Upper lobe of left lung (tissue), 6 donors: ENCODE measurements at regions not wholly inside any gene's neighbourhood (a gene's known extent, or its start where the extent isn't known, plus 50 kb on each side); places are given as distances from the start of the nearest gene placed in this dataset.

Source experiments
- ATAC-seq, 2 donors: fragments of 200-7000 bp; cut with Tn5 transposase; one replicate each; pipeline ENCODE4 v1.9.1; 2022; ENCODE audit warnings: mild to moderate bottlenecking in 2 of 2, moderate library complexity in 2 of 2; ENCODE audit not compliant: low FRiP score in 2 of 2
- DNase-seq, 2 donors: peaks; one replicate each; pipeline ENCODE4 v3.0.0-alpha.2; 2019 to 2020
- H3K27ac ChIP-seq, 4 donors: fragments of 200-600 bp; sonication (generic); one replicate each; pipeline ENCODE4 v1.5.1; 2016 to 2019
- H3K27me3 ChIP-seq, 4 donors: fragments of 200-600 bp; sonication (generic); one replicate each; pipeline ENCODE4 v1.5.1; 2017 to 2019
- H3K36me3 ChIP-seq, 4 donors: fragments of 200-600 bp; sonication (generic); one replicate each; pipeline ENCODE4 v1.5.1; 2016 to 2019
- H3K4me1 ChIP-seq, 4 donors: fragments of 200-600 bp; sonication (generic); one replicate each; pipeline ENCODE4 v1.5.1; 2018 to 2019
- H3K4me3 ChIP-seq, 4 donors: fragments of 200-600 bp; sonication (generic); one replicate each; pipeline ENCODE4 v1.5.1; 2017 to 2019; ENCODE audit warnings: mild to moderate bottlenecking in 2 of 4, moderate library complexity in 1 of 4
- H3K9me3 ChIP-seq, 4 donors: fragments of 200-600 bp; sonication (generic); one replicate each; pipeline ENCODE4 v1.5.1; 2018 to 2019
- CTCF ChIP-seq, 6 experiments: fragments of 450-650 bp in 4 of 6; fragments of 200-600 bp in 2 of 6; sonication (generic) in 2 of 6; IDR thresholded peaks; one replicate each; pipeline ENCODE4 v1.5.1; 2016 to 2019; ENCODE audit warnings: antibody characterized with exemption in 6 of 6
- EP300 ChIP-seq, 4 donors: sonication (generic); formaldehyde crosslinking; IDR thresholded peaks; one replicate each; pipeline ENCODE4 v1.5.1; 2017; ENCODE audit warnings: antibody characterized with exemption in 4 of 4, control low read depth in 2 of 4
- POLR2A ChIP-seq, 4 donors: fragments of 450-650 bp; IDR thresholded peaks; one replicate each; pipeline ENCODE4 v1.5.1; 2016 to 2017; ENCODE audit warnings: antibody characterized with exemption in 4 of 4, mild to moderate bottlenecking in 2 of 4
- POLR2AphosphoS5 ChIP-seq, 2 donors: sonication (generic); formaldehyde crosslinking; IDR thresholded peaks; one replicate each; pipeline ENCODE4 v1.5.1; 2017; ENCODE audit warnings: antibody characterized with exemption in 2 of 2
- WGBS, 2 donors: methylation state at CpG; one replicate each; pipeline ENCODE4 v1.1.5; 2017 to 2018; 5-methylcytosine and 5-hydroxymethylcytosine counted together
- donor health status: DM: no; HTN: no; CAD: no; lungs with moderate emphysema.
- donor health status: DM: no; HTN: yes; CAD: no; lungs with severe emphysema.

- Histone ChIP-seq H3K27me3 (no peaks in the 10 kb centered on the region), H3K4me1 (no peaks in the 10 kb centered on the region), H3K27ac (no peak overlapping the region), H3K36me3 (no peaks in the 10 kb centered on the region), H3K4me3 (no peak overlapping the region), H3K9me3 (no peaks in the 10 kb centered on the region)
- no peak for DNase-seq
- ATAC-seq: no peak
- TF ChIP-seq EP300 (IDR thresholded peaks at IDR 0.05) (no peak), POLR2A (IDR thresholded peaks at IDR 0.05) (no peak), POLR2AphosphoS5 (IDR thresholded peaks at IDR 0.05) (no peak), CTCF (IDR thresholded peaks at IDR 0.05) (no peak)
These were observed 122.8 kb downstream of the KDM5D start for GRCh38 chrY:19621756-19622155.

- Histone ChIP-seq H3K36me3 (no peaks in the 10 kb centered on the region), H3K4me3 (no peak overlapping the region), H3K27ac (no peak overlapping the region), H3K9me3 (no peaks in the 10 kb centered on the region), H3K4me1 (no peaks in the 10 kb centered on the region), H3K27me3 (no peaks in the 10 kb centered on the region)
- 100% methylated on average over 3 of the region's 3 CpGs; no CpG with 5 or more reads in 1 of the 2 donors for WGBS, 2 donors
- no peak for ATAC-seq
- DNase-seq: no peak
- TF ChIP-seq POLR2AphosphoS5 (IDR thresholded peaks at IDR 0.05) (no peak), POLR2A (IDR thresholded peaks at IDR 0.05) (no peak), EP300 (IDR thresholded peaks at IDR 0.05) (no peak), CTCF (IDR thresholded peaks at IDR 0.05) (no peak)
These were observed 143.4 kb downstream of the KDM5D start for GRCh38 chrY:19601113-19601512.

- Histone ChIP-seq H3K4me1 (no peaks in the 10 kb centered on the region), H3K27ac (no peak overlapping the region), H3K36me3 (no peaks in the 10 kb centered on the region), H3K27me3 (no peaks in the 10 kb centered on the region), H3K9me3 (no peaks in the 10 kb centered on the region), H3K4me3 (no peak overlapping the region)
- 89% methylated on average over 3 of the region's 3 CpGs; no CpG with 5 or more reads in 1 of the 2 donors for WGBS, 2 donors
- ATAC-seq: no peak
- no peak for DNase-seq
- TF ChIP-seq POLR2AphosphoS5 (IDR thresholded peaks at IDR 0.05) (no peak), CTCF (IDR thresholded peaks at IDR 0.05) (no peak), POLR2A (IDR thresholded peaks at IDR 0.05) (no peak), EP300 (IDR thresholded peaks at IDR 0.05) (no peak)
These were observed 143.8 kb downstream of the KDM5D start for GRCh38 chrY:19600711-19601110.

GRCh38 chrY:19590235-19590634 is 154.3 kb downstream of the KDM5D start:
- Histone ChIP-seq H3K36me3 (no peaks in the 10 kb centered on the region), H3K27me3 (no peaks in the 10 kb centered on the region), H3K4me3 (no peak overlapping the region), H3K4me1 (no peaks in the 10 kb centered on the region), H3K27ac (no peak overlapping the region), H3K9me3 (no peaks in the 10 kb centered on the region)
- DNase-seq (no peak), ATAC-seq (no peak)
- TF ChIP-seq POLR2A (IDR thresholded peaks at IDR 0.05) (no peak), POLR2AphosphoS5 (IDR thresholded peaks at IDR 0.05) (no peak), CTCF (IDR thresholded peaks at IDR 0.05) (no peak)

GRCh38 chrY:19589664-19590063 is 154.9 kb downstream of the KDM5D start:
- Histone ChIP-seq H3K27ac (no peak overlapping the region), H3K36me3 (no peaks in the 10 kb centered on the region), H3K9me3 (no peaks in the 10 kb centered on the region), H3K4me3 (no peak overlapping the region), H3K4me1 (no peaks in the 10 kb centered on the region), H3K27me3 (no peaks in the 10 kb centered on the region)
- WGBS, 2 donors: 79% methylated on average over 1 of the region's 1 CpG; no CpG with 5 or more reads in 1 of the 2 donors
- TF ChIP-seq POLR2AphosphoS5 (IDR thresholded peaks at IDR 0.05): no peak
- TF ChIP-seq CTCF (IDR thresholded peaks at IDR 0.05): no peak
- TF ChIP-seq POLR2A (IDR thresholded peaks at IDR 0.05): no peak
- TF ChIP-seq EP300 (IDR thresholded peaks at IDR 0.05): no peak
- ATAC-seq (no peak), DNase-seq (no peak)
